Loucy (cell line): ENCODE measurements at regions not wholly inside any gene's neighbourhood (a gene's known extent, or its start where the extent isn't known, plus 50 kb on each side); places are given as distances from the start of the nearest gene placed in this dataset.

Experiments used
- H2AFZ ChIP-seq: fragments of 200-600 bp; sonication (generic); 2 replicates; pipeline ENCODE4 v1.6.0; 2016; ENCODE audit warnings: antibody characterized with exemption, mild to moderate bottlenecking, low read length, moderate library complexity
- H3F3A ChIP-seq: fragments of 200-600 bp; 2 replicates; pipeline ENCODE4 v1.6.0; 2016; ENCODE audit warnings: antibody characterized with exemption, low read depth, mild to moderate bottlenecking
- H3K27me3 ChIP-seq: fragments of 200-600 bp; sonication (generic); 2 replicates; pipeline ENCODE4 v1.6.1; 2014; ENCODE audit warnings: low read length, mild to moderate bottlenecking; ENCODE audit not compliant: insufficient read depth, poor library complexity, severe bottlenecking
- H3K36me3 ChIP-seq: fragments of 200-600 bp; sonication (generic); 2 replicates; pipeline ENCODE4 v1.6.1; 2016; ENCODE audit warnings: low read length; ENCODE audit not compliant: insufficient read depth
- H3K4me1 ChIP-seq: fragments of 200-600 bp; sonication (generic); 2 replicates; pipeline ENCODE4 v1.5.1; 2014; ENCODE audit warnings: low read length, mild to moderate bottlenecking; ENCODE audit not compliant: insufficient read depth, poor library complexity, severe bottlenecking
- H3K4me2 ChIP-seq: fragments of 200-600 bp; sonication (generic); 2 replicates; pipeline ENCODE4 v1.6.0; 2014; ENCODE audit warnings: antibody characterized with exemption, low read length, low read depth, mild to moderate bottlenecking; ENCODE audit not compliant: poor library complexity, severe bottlenecking
- H3K4me3 ChIP-seq: fragments of 200-600 bp; sonication (generic); 2 replicates; pipeline ENCODE4 v1.5.1; 2014; ENCODE audit warnings: low read length, mild to moderate bottlenecking, mixed read lengths; ENCODE audit not compliant: poor library complexity, severe bottlenecking
- H3K79me2 ChIP-seq: fragments of 200-600 bp; sonication (generic); 2 replicates; pipeline ENCODE4 v1.6.1; 2014; ENCODE audit warnings: low read length; ENCODE audit not compliant: insufficient read depth
- H3K9ac ChIP-seq: fragments of 200-600 bp; sonication (generic); 2 replicates; pipeline ENCODE4 v1.6.0; 2014; ENCODE audit warnings: mild to moderate bottlenecking, low read depth, low read length, moderate library complexity; ENCODE audit not compliant: poor library complexity, severe bottlenecking
- H3K9me2 ChIP-seq: fragments of 200-600 bp; sonication (generic); replicated peaks from 2 replicates; pipeline ENCODE4 v1.6.1; 2016; ENCODE audit warnings: low read depth, low read length, mixed read lengths
- H3K9me3 ChIP-seq: fragments of 200-600 bp; sonication (generic); 2 replicates; pipeline ENCODE4 v1.6.1; 2014; ENCODE audit warnings: mild to moderate bottlenecking, antibody characterized with exemption, low read length, low read depth; ENCODE audit not compliant: insufficient read depth
- H4K20me1 ChIP-seq: fragments of 200-600 bp; sonication (generic); 2 replicates; pipeline ENCODE4 v1.6.0; 2014; ENCODE audit warnings: antibody characterized with exemption, low read length, mild to moderate bottlenecking; ENCODE audit not compliant: insufficient read depth, poor library complexity, severe bottlenecking
- CTCF ChIP-seq: fragments of 200-600 bp; sonication (generic); conservative IDR thresholded peaks from 2 replicates; pipeline ENCODE4 v1.5.1; 2014; ENCODE audit warnings: mild to moderate bottlenecking, antibody characterized with exemption, low read length
- EZH2phosphoT487 ChIP-seq: fragments of 200-600 bp; IDR thresholded peaks from 2 replicates; pipeline ENCODE4 v1.6.1; 2018; ENCODE audit warnings: antibody characterized with exemption, mild to moderate bottlenecking, moderate library complexity, borderline replicate concordance

DNA sequence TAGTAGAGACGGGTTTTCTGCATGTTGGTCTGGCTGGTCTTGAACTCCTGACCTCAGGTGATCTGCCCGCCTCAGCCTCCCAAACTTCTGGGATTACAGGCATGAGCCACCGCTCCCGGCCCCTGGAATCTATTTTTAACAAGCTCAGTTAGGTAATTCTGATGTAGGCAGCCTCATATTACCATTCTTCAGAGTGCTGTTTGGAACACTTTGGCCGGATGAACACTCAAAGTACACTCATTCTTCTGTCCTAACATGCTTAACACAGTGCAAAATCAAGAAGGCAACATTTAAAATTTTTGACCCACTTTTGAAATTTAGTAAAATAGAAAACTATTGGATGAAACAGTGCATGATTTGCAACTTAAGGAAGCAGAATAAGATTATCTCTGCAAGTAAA, 586.7 kb upstream of the CHORDC1 start:
- no peaks in the 10 kb centered on the region for H3K27me3 ChIP-seq
- no peaks in the 10 kb centered on the region for H3F3A ChIP-seq
- H3K9ac ChIP-seq: no peak overlapping the region
- no peaks in the 10 kb centered on the region for H3K36me3 ChIP-seq
- TF ChIP-seq EZH2phosphoT487: no peak
- TF ChIP-seq CTCF: no peak
- H3K4me1 ChIP-seq: no peaks in the 10 kb centered on the region
- no peak overlapping the region for H2AFZ ChIP-seq
- H3K9me2 ChIP-seq: no peaks in the 10 kb centered on the region
- no peak overlapping the region for H3K4me2 ChIP-seq
- no peaks in the 10 kb centered on the region for H3K79me2 ChIP-seq
- H3K4me3 ChIP-seq: no peak overlapping the region
- no peaks in the 10 kb centered on the region for H4K20me1 ChIP-seq
- no peaks in the 10 kb centered on the region for H3K9me3 ChIP-seq

DNA sequence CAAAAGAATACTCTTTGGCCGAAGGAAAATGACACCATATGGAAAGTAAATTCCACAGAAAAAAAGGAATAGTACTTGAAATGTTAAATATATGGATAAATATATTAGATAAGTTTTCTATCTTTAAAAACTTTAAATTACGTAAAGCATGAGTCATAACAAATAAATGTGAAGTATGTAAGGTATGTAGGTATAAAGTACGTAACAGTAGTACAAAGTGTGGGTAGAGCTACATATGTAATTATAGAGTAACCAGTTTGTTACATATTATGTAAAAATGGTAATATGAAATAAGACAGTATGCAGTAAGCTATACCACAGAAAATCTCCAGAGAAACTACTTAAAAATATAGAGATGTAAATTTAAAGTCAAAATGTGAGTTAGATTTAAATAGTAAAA, 582.3 kb upstream of the CHORDC1 start:
- Histone ChIP-seq H2AFZ (no peak overlapping the region), H3K9ac (no peak overlapping the region), H3K36me3 (no peaks in the 10 kb centered on the region), H3K4me1 (no peaks in the 10 kb centered on the region), H4K20me1 (no peaks in the 10 kb centered on the region), H3K4me3 (no peak overlapping the region), H3K9me3 (no peaks in the 10 kb centered on the region), H3K9me2 (no peaks in the 10 kb centered on the region), H3K27me3 (no peaks in the 10 kb centered on the region), H3K4me2 (no peak overlapping the region), H3K79me2 (no peaks in the 10 kb centered on the region), H3F3A (no peaks in the 10 kb centered on the region)
- TF ChIP-seq CTCF: no peak
- no peak for TF ChIP-seq EZH2phosphoT487

- Histone ChIP-seq H3K4me2 (no peak overlapping the region), H3K9me2 (no peaks in the 10 kb centered on the region), H2AFZ (no peak overlapping the region), H3K9ac (no peak overlapping the region), H3K9me3 (no peaks in the 10 kb centered on the region; the same call in 1 of the 2 replicates), H4K20me1 (no peaks in the 10 kb centered on the region), H3K27me3 (no peaks in the 10 kb centered on the region), H3K4me3 (no peak overlapping the region), H3K4me1 (no peaks in the 10 kb centered on the region), H3K79me2 (no peaks in the 10 kb centered on the region), H3F3A (no peaks in the 10 kb centered on the region), H3K36me3 (no peaks in the 10 kb centered on the region)
- no peak for TF ChIP-seq CTCF
- TF ChIP-seq EZH2phosphoT487: no peak
Observed at GRCh38 chr11:90803831-90804230, 581.0 kb upstream of the CHORDC1 start.
